ENCODE measurements at regions not wholly inside any gene's neighbourhood (a gene's known extent, or its start where the extent isn't known, plus 50 kb on each side); places are given as distances from the start of the nearest gene placed in this dataset.
"Not testable (repeated sequence)": the region's sequence is repeated elsewhere in the genome, so short reads cannot be mapped to it uniquely, and the experiment has no call there.

- peak in 1 of 2 experiments; percentile 31 for DNase-seq
These were observed 106.9 kb upstream of the ATL2 start for GRCh38 chr2:38483776-38484501.

- not testable (repeated sequence) for DNase-seq
These were observed 105.6 kb upstream of the ATL2 start for GRCh38 chr2:38482710-38483109.

GRCh38 chr2:38480617-38481016, 103.5 kb upstream of the ATL2 start:
- no peak for DNase-seq

GRCh38 chr2:38477006-38477405, 99.9 kb upstream of the ATL2 start:
- no peak for DNase-seq

GRCh38 chr2:38475567-38475881, 98.5 kb upstream of the ATL2 start:
- DNase-seq = peak; percentile 87 to 94

GRCh38 chr2:38474715-38475566, 97.9 kb upstream of the ATL2 start:
- DNase-seq = peak in 1 of 2 experiments; percentile 59

GRCh38 chr2:38474021-38474456, 97.0 kb upstream of the ATL2 start:
- no peak for DNase-seq

- no peak for DNase-seq
These were observed 96.4 kb upstream of the ATL2 start for GRCh38 chr2:38473333-38474005.

- no peak for DNase-seq
These were observed 93.0 kb upstream of the ATL2 start for GRCh38 chr2:38470115-38470514.

GRCh38 chr2:38467768-38468455, 90.8 kb upstream of the ATL2 start:
- DNase-seq = no peak

- DNase-seq = no peak
These were observed 90.0 kb upstream of the ATL2 start for GRCh38 chr2:38466876-38467767.

GRCh38 chr2:38466409-38466808, 89.3 kb upstream of the ATL2 start:
- peak in 1 of 2 experiments; percentile 39 for DNase-seq

GRCh38 chr2:38465789-38466127, 88.7 kb upstream of the ATL2 start:
- peak; percentile 43 to 80 for DNase-seq

GRCh38 chr2:38464971-38465788, 88.1 kb upstream of the ATL2 start:
- DNase-seq = peak; percentile 49 to 52

- peak in 1 of 2 experiments; percentile 12 for DNase-seq
These were observed 86.7 kb upstream of the ATL2 start for GRCh38 chr2:38463752-38464151.

GRCh38 chr2:38462121-38462661, 85.1 kb upstream of the ATL2 start:
- DNase-seq = no peak

GRCh38 chr2:38461470-38461869, 84.4 kb upstream of the ATL2 start:
- DNase-seq = no peak

GRCh38 chr2:38460313-38460712, 83.2 kb upstream of the ATL2 start:
- no peak for DNase-seq

- no peak for DNase-seq
These were observed 77.0 kb upstream of the ATL2 start for GRCh38 chr2:38454081-38454480.

- DNase-seq = not testable (repeated sequence)
These were observed 74.7 kb upstream of the ATL2 start for GRCh38 chr2:38451778-38452177.

GRCh38 chr2:38450509-38450908, 73.4 kb upstream of the ATL2 start:
- DNase-seq = no peak
